ENCODE measurements at regions not wholly inside any gene's neighbourhood (a gene's known extent, or its start where the extent isn't known, plus 50 kb on each side); places are given as distances from the start of the nearest gene placed in this dataset.

- Histone ChIP-seq H3K4me1 (ENCODE audit: control insufficient read depth in 5 of 5, insufficient read depth in 5 of 5, low read length in 5 of 5) (no peaks in the 10 kb centered on the region), H3K36me3 (ENCODE audit: control insufficient read depth in 4 of 4, insufficient read depth in 4 of 4, low read length in 4 of 4) (no peaks in the 10 kb centered on the region), H3K9ac (ENCODE audit: insufficient read depth in 1 of 2, low read length in 2 of 2) (no peak overlapping the region), H3K27me3 (ENCODE audit: control insufficient read depth in 3 of 3, insufficient read depth in 3 of 3, low read length in 2 of 3) (no peaks in the 10 kb centered on the region), H3K9me3 (ENCODE audit: control insufficient read depth in 4 of 4, insufficient read depth in 3 of 4, low read length in 3 of 4) (no peaks in the 10 kb centered on the region), H3K27ac (ENCODE audit: low read depth in 1 of 2, low read length in 1 of 2) (no peak overlapping the region), H3K4me3 (no peak overlapping the region)
- WGBS, 2 donors = 87% methylated on average over 5 of the region's 5 CpGs; no CpG with 5 or more reads in 1 of the 2 donors
- ATAC-seq (ENCODE audit: insufficient read depth, low FRiP score) (no peak), DNase-seq (no peak)
- no peak for TF ChIP-seq CTCF (IDR thresholded peaks at IDR 0.05; ENCODE audit: control extremely low read depth, extremely low read depth)
Observed at GRCh38 chrY:12576278-12576677, 124.8 kb upstream of the USP9Y start.

- H3K36me3 ChIP-seq (ENCODE audit: control insufficient read depth in 4 of 4, insufficient read depth in 4 of 4, low read length in 4 of 4) = no peaks in the 10 kb centered on the region
- no peaks in the 10 kb centered on the region for H3K4me1 ChIP-seq (ENCODE audit: control insufficient read depth in 5 of 5, insufficient read depth in 5 of 5, low read length in 5 of 5)
- DNase-seq (no peak), ATAC-seq (ENCODE audit: insufficient read depth, low FRiP score) (no peak)
- no peak for TF ChIP-seq CTCF (IDR thresholded peaks at IDR 0.05; ENCODE audit: control extremely low read depth, extremely low read depth)
- no peaks in the 10 kb centered on the region for H3K9me3 ChIP-seq (ENCODE audit: control insufficient read depth in 4 of 4, insufficient read depth in 3 of 4, low read length in 3 of 4)
- no peak overlapping the region for H3K4me3 ChIP-seq
- no peak overlapping the region for H3K9ac ChIP-seq (ENCODE audit: insufficient read depth in 1 of 2, low read length in 2 of 2)
- no peaks in the 10 kb centered on the region for H3K27me3 ChIP-seq (ENCODE audit: control insufficient read depth in 3 of 3, insufficient read depth in 3 of 3, low read length in 2 of 3)
- no peak overlapping the region for H3K27ac ChIP-seq (ENCODE audit: low read depth in 1 of 2, low read length in 1 of 2)
- 41% methylated on average over 5 of the region's 5 CpGs; no CpG with 5 or more reads in 1 of the 2 donors for WGBS, 2 donors
Observed at GRCh38 chrY:12593532-12594216, 107.4 kb upstream of the USP9Y start.

GRCh38 chrY:12598783-12599182 is 102.2 kb upstream of the USP9Y start:
- TF ChIP-seq CTCF (IDR thresholded peaks at IDR 0.05; ENCODE audit: control extremely low read depth, extremely low read depth) = no peak
- ATAC-seq (ENCODE audit: insufficient read depth, low FRiP score) (no peak), DNase-seq (no peak)
- no peaks in the 10 kb centered on the region for H3K27me3 ChIP-seq (ENCODE audit: control insufficient read depth in 3 of 3, insufficient read depth in 3 of 3, low read length in 2 of 3)
- no peaks in the 10 kb centered on the region for H3K9me3 ChIP-seq (ENCODE audit: control insufficient read depth in 4 of 4, insufficient read depth in 3 of 4, low read length in 3 of 4)
- no peak overlapping the region for H3K4me3 ChIP-seq
- H3K27ac ChIP-seq (ENCODE audit: low read depth in 1 of 2, low read length in 1 of 2) = no peak overlapping the region
- H3K4me1 ChIP-seq (ENCODE audit: control insufficient read depth in 5 of 5, insufficient read depth in 5 of 5, low read length in 5 of 5) = no peaks in the 10 kb centered on the region
- no peaks in the 10 kb centered on the region for H3K36me3 ChIP-seq (ENCODE audit: control insufficient read depth in 4 of 4, insufficient read depth in 4 of 4, low read length in 4 of 4)
- H3K9ac ChIP-seq (ENCODE audit: insufficient read depth in 1 of 2, low read length in 2 of 2) = no peak overlapping the region
- WGBS, 2 donors = 69% methylated on average over 5 of the region's 5 CpGs; no CpG with 5 or more reads in 1 of the 2 donors

GRCh38 chrY:12605426-12605825 is 95.6 kb upstream of the USP9Y start:
- Histone ChIP-seq H3K36me3 (ENCODE audit: control insufficient read depth in 4 of 4, insufficient read depth in 4 of 4, low read length in 4 of 4) (no peaks in the 10 kb centered on the region), H3K27ac (ENCODE audit: low read depth in 1 of 2, low read length in 1 of 2) (no peak overlapping the region), H3K9ac (ENCODE audit: insufficient read depth in 1 of 2, low read length in 2 of 2) (no peak overlapping the region), H3K27me3 (ENCODE audit: control insufficient read depth in 3 of 3, insufficient read depth in 3 of 3, low read length in 2 of 3) (no peaks in the 10 kb centered on the region), H3K9me3 (ENCODE audit: control insufficient read depth in 4 of 4, insufficient read depth in 3 of 4, low read length in 3 of 4) (no peaks in the 10 kb centered on the region), H3K4me3 (no peak overlapping the region), H3K4me1 (ENCODE audit: control insufficient read depth in 5 of 5, insufficient read depth in 5 of 5, low read length in 5 of 5) (no peaks in the 10 kb centered on the region)
- no peak for DNase-seq
- WGBS, 2 donors = 82% methylated on average over 2 of the region's 2 CpGs; no CpG with 5 or more reads in 1 of the 2 donors
- no peak for ATAC-seq (ENCODE audit: insufficient read depth, low FRiP score)
- no peak for TF ChIP-seq CTCF (IDR thresholded peaks at IDR 0.05; ENCODE audit: control extremely low read depth, extremely low read depth)
